DND-41 (cell line): ENCODE measurements at regions not wholly inside any gene's neighbourhood (a gene's known extent, or its start where the extent isn't known, plus 50 kb on each side); places are given as distances from the start of the nearest gene placed in this dataset.

Experiments used
- CTCF ChIP-seq: IDR thresholded peaks from 2 replicates; pipeline ENCODE4 v1.5.1; 2012; ENCODE audit warnings: borderline replicate concordance, low read length, moderate library complexity, mild to moderate bottlenecking; ENCODE audit not compliant: poor library complexity, severe bottlenecking; ENCODE audit errors: extremely low read depth
- EZH2 ChIP-seq: IDR thresholded peaks from 3 replicates; pipeline ENCODE4 v1.6.1; 2012; ENCODE audit warnings: borderline replicate concordance, low read depth, mild to moderate bottlenecking, moderate library complexity, low read length, inconsistent platforms; ENCODE audit not compliant: severe bottlenecking

- TF ChIP-seq CTCF: no peak
- TF ChIP-seq EZH2: no peak
Observed at GRCh38 chr12:87348071-87348470, 681.1 kb downstream of the C12orf50 start.
